ENCODE measurements at regions not wholly inside any gene's neighbourhood (a gene's known extent, or its start where the extent isn't known, plus 50 kb on each side); places are given as distances from the start of the nearest gene placed in this dataset.

DNA sequence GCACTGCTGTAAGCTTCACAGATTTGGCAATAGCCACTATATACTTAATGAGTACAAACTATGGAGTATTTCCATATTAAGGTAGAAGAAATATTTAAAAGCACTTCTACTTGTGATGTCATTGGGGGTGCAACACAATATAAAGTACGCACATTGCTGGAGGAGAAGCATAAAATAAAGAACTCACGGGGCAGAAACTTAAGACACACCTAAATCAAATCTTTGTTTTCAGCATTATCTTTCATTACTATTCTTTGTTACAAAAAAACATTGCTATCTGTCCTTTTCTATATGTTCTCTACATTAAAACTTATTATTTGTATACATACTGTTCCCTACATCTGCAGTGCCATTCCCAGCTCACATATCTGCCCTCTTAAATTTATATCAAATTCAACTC, 93.3 kb upstream of the VPREB1 start:
- Histone ChIP-seq H3K27me3 (replicated peaks; ENCODE audit: control insufficient read depth, insufficient read depth, low read length, poor library complexity, severe bottlenecking) (no peaks in the 10 kb centered on the region), H3K9me3 (ENCODE audit: control insufficient read depth, low read length) (no peaks in the 10 kb centered on the region), H3K4me1 (ENCODE audit: control insufficient read depth, insufficient read depth, low read length, poor library complexity, severe bottlenecking) (no peaks in the 10 kb centered on the region), H3K4me3 (ENCODE audit: insufficient read depth, low read depth, low read length, poor library complexity, severe bottlenecking) (no peak overlapping the region), H3K27ac (ENCODE audit: insufficient read depth, low read length, poor library complexity, severe bottlenecking) (no peak overlapping the region), H3K36me3 (ENCODE audit: control insufficient read depth, insufficient read depth, low read length) (no peaks in the 10 kb centered on the region)
- no peak for DNase-seq

DNA sequence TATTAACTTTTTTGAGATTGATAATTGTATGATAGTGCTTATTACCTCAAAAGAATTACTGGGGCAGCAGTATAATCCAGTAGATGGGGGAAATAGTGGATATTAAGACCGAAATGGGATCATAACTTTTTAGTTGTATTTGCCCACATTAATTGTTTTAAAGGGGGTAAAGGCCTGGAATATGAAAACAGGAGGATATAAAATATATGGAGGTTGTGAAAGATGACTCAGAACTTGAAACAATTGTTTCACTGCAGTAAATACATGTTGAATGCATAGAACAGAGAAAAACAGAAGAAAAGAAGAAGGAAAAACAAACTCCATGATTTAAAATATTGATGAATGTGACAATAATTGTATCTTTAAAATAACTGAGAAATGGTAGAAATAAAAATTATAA, 94.1 kb upstream of the VPREB1 start:
- Histone ChIP-seq H3K27me3 (replicated peaks; ENCODE audit: control insufficient read depth, insufficient read depth, low read length, poor library complexity, severe bottlenecking) (no peaks in the 10 kb centered on the region), H3K36me3 (ENCODE audit: control insufficient read depth, insufficient read depth, low read length) (no peaks in the 10 kb centered on the region), H3K4me1 (ENCODE audit: control insufficient read depth, insufficient read depth, low read length, poor library complexity, severe bottlenecking) (no peaks in the 10 kb centered on the region), H3K27ac (ENCODE audit: insufficient read depth, low read length, poor library complexity, severe bottlenecking) (no peak overlapping the region), H3K4me3 (ENCODE audit: insufficient read depth, low read depth, low read length, poor library complexity, severe bottlenecking) (no peak overlapping the region), H3K9me3 (ENCODE audit: control insufficient read depth, low read length) (no peaks in the 10 kb centered on the region)
- no peak for DNase-seq

GRCh38 chr22:22148905-22149304, 95.7 kb upstream of the VPREB1 start:
- DNase-seq = no peak
- Histone ChIP-seq H3K27me3 (replicated peaks; ENCODE audit: control insufficient read depth, insufficient read depth, low read length, poor library complexity, severe bottlenecking) (no peaks in the 10 kb centered on the region), H3K27ac (ENCODE audit: insufficient read depth, low read length, poor library complexity, severe bottlenecking) (no peak overlapping the region), H3K4me1 (ENCODE audit: control insufficient read depth, insufficient read depth, low read length, poor library complexity, severe bottlenecking) (no peaks in the 10 kb centered on the region), H3K4me3 (ENCODE audit: insufficient read depth, low read depth, low read length, poor library complexity, severe bottlenecking) (no peak overlapping the region), H3K9me3 (ENCODE audit: control insufficient read depth, low read length) (no peaks in the 10 kb centered on the region), H3K36me3 (ENCODE audit: control insufficient read depth, insufficient read depth, low read length) (no peaks in the 10 kb centered on the region)

DNA sequence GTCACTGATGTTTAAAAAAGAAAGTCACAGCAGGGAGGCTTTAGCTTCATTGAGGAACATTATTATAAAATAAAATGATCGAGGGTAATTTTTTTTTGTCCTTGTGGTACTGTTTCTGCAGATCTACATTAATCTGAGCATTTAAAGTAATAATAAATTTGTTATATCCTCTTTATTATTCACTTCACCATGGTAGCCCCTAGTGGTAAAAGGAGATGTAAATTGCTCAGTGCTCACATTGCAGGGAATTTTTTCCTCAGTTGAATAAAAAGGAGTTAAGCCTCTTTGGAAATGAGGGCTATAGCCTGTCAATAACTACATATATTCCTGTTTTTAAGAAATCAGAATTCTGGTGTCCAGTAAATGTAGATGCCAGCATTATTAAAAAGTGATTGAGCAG, 99.7 kb upstream of the VPREB1 start:
- no peaks in the 10 kb centered on the region for H3K36me3 ChIP-seq (ENCODE audit: control insufficient read depth, insufficient read depth, low read length)
- no peak overlapping the region for H3K27ac ChIP-seq (ENCODE audit: insufficient read depth, low read length, poor library complexity, severe bottlenecking)
- no peak overlapping the region for H3K4me3 ChIP-seq (ENCODE audit: insufficient read depth, low read depth, low read length, poor library complexity, severe bottlenecking)
- DNase-seq = no peak
- H3K27me3 ChIP-seq (replicated peaks; ENCODE audit: control insufficient read depth, insufficient read depth, low read length, poor library complexity, severe bottlenecking) = peaks cover 3% of the 10 kb centered on the region
- no peaks in the 10 kb centered on the region for H3K4me1 ChIP-seq (ENCODE audit: control insufficient read depth, insufficient read depth, low read length, poor library complexity, severe bottlenecking)
- no peaks in the 10 kb centered on the region for H3K9me3 ChIP-seq (ENCODE audit: control insufficient read depth, low read length)

- Histone ChIP-seq H3K9me3 (ENCODE audit: control insufficient read depth, low read length) (no peaks in the 10 kb centered on the region), H3K4me1 (ENCODE audit: control insufficient read depth, insufficient read depth, low read length, poor library complexity, severe bottlenecking) (no peaks in the 10 kb centered on the region), H3K27ac (ENCODE audit: insufficient read depth, low read length, poor library complexity, severe bottlenecking) (no peak overlapping the region), H3K27me3 (replicated peaks; ENCODE audit: control insufficient read depth, insufficient read depth, low read length, poor library complexity, severe bottlenecking) (peaks cover 3% of the 10 kb centered on the region), H3K36me3 (ENCODE audit: control insufficient read depth, insufficient read depth, low read length) (no peaks in the 10 kb centered on the region), H3K4me3 (ENCODE audit: insufficient read depth, low read depth, low read length, poor library complexity, severe bottlenecking) (no peak overlapping the region)
- no peak for DNase-seq
These were observed 101.1 kb upstream of the VPREB1 start for GRCh38 chr22:22143448-22143847.

DNA sequence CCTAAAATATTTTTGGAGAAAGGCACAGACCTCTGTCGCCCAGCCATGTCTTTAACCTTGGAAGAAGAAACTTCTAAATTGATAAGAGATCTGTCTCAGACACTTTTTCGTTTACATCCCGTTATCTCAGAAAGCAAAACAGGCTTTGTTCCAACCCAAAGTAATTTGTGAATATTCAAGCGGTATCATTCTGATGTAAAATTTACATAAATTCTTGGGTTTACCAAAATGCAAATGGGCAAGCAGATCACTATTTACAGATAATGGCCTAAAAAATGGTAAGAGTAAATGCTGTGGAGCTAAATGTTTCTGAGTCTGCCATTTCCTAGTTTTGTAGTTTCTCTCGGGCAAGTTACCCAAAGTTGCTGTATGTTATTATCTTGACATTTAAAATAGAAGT, 101.9 kb upstream of the VPREB1 start:
- H3K4me1 ChIP-seq (ENCODE audit: control insufficient read depth, insufficient read depth, low read length, poor library complexity, severe bottlenecking) = no peaks in the 10 kb centered on the region
- no peak overlapping the region for H3K27ac ChIP-seq (ENCODE audit: insufficient read depth, low read length, poor library complexity, severe bottlenecking)
- H3K9me3 ChIP-seq (ENCODE audit: control insufficient read depth, low read length) = no peaks in the 10 kb centered on the region
- H3K4me3 ChIP-seq (ENCODE audit: insufficient read depth, low read depth, low read length, poor library complexity, severe bottlenecking) = no peak overlapping the region
- DNase-seq = no peak
- peaks cover 3% of the 10 kb centered on the region for H3K27me3 ChIP-seq (replicated peaks; ENCODE audit: control insufficient read depth, insufficient read depth, low read length, poor library complexity, severe bottlenecking)
- no peaks in the 10 kb centered on the region for H3K36me3 ChIP-seq (ENCODE audit: control insufficient read depth, insufficient read depth, low read length)

DNA sequence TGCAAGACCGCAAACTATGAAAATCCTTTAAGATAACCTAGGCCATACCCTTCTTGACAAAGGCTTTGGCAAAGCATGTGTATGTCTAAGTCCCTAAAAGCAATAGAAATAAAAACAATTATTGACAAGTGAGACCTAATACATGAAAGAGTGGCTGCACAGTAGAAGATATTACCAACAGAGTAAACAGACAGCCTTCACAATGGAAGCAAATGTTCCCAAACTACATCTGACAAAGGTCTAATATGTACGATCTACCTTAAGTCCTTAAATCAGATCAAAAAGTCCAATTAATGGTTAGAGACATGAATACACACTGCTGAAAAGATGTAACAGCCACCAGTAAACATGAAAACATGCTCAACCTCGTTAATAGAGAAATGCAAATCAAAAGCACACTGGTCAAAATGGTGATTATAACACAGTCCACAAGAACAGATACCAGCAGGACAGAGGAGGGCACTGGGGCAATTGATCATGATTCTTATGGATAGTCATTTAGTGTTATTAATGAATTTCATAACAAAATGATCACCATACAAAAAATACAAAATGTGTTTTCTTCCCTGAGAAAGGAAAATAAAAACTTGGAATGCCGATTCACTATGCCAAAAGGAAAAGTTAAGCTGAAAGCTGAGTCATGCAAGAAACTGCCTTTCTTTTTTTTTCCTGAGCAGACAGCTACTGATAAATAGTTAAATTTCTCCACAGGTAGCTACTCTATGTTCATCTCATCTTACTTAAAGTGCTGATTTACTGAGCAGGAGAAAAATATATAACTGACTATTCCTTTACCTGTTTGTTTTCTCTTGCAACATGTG, 102.6 kb upstream of the VPREB1 start:
- no peak for DNase-seq
- H3K9me3 ChIP-seq (ENCODE audit: control insufficient read depth, low read length) = no peaks in the 10 kb centered on the region
- H3K27me3 ChIP-seq (replicated peaks; ENCODE audit: control insufficient read depth, insufficient read depth, low read length, poor library complexity, severe bottlenecking) = peaks cover 3% of the 10 kb centered on the region
- no peaks in the 10 kb centered on the region for H3K4me1 ChIP-seq (ENCODE audit: control insufficient read depth, insufficient read depth, low read length, poor library complexity, severe bottlenecking)
- H3K27ac ChIP-seq (ENCODE audit: insufficient read depth, low read length, poor library complexity, severe bottlenecking) = no peak overlapping the region
- no peak overlapping the region for H3K4me3 ChIP-seq (ENCODE audit: insufficient read depth, low read depth, low read length, poor library complexity, severe bottlenecking)
- H3K36me3 ChIP-seq (ENCODE audit: control insufficient read depth, insufficient read depth, low read length) = no peaks in the 10 kb centered on the region

- peaks cover 3% of the 10 kb centered on the region for H3K27me3 ChIP-seq (replicated peaks; ENCODE audit: control insufficient read depth, insufficient read depth, low read length, poor library complexity, severe bottlenecking)
- H3K9me3 ChIP-seq (ENCODE audit: control insufficient read depth, low read length) = no peaks in the 10 kb centered on the region
- no peak overlapping the region for H3K4me3 ChIP-seq (ENCODE audit: insufficient read depth, low read depth, low read length, poor library complexity, severe bottlenecking)
- DNase-seq = no peak
- no peaks in the 10 kb centered on the region for H3K4me1 ChIP-seq (ENCODE audit: control insufficient read depth, insufficient read depth, low read length, poor library complexity, severe bottlenecking)
- H3K36me3 ChIP-seq (ENCODE audit: control insufficient read depth, insufficient read depth, low read length) = no peaks in the 10 kb centered on the region
- H3K27ac ChIP-seq (ENCODE audit: insufficient read depth, low read length, poor library complexity, severe bottlenecking) = no peak overlapping the region
These were observed 103.6 kb upstream of the VPREB1 start for GRCh38 chr22:22141031-22141430.

GRCh38 chr22:22139364-22139763, 105.2 kb upstream of the VPREB1 start:
- H3K4me1 ChIP-seq (ENCODE audit: control insufficient read depth, insufficient read depth, low read length, poor library complexity, severe bottlenecking) = no peaks in the 10 kb centered on the region
- no peak overlapping the region for H3K27ac ChIP-seq (ENCODE audit: insufficient read depth, low read length, poor library complexity, severe bottlenecking)
- H3K4me3 ChIP-seq (ENCODE audit: insufficient read depth, low read depth, low read length, poor library complexity, severe bottlenecking) = no peak overlapping the region
- no peaks in the 10 kb centered on the region for H3K9me3 ChIP-seq (ENCODE audit: control insufficient read depth, low read length)
- no peak for DNase-seq
- H3K27me3 ChIP-seq (replicated peaks; ENCODE audit: control insufficient read depth, insufficient read depth, low read length, poor library complexity, severe bottlenecking) = peaks cover 3% of the 10 kb centered on the region
- no peaks in the 10 kb centered on the region for H3K36me3 ChIP-seq (ENCODE audit: control insufficient read depth, insufficient read depth, low read length)

DNA sequence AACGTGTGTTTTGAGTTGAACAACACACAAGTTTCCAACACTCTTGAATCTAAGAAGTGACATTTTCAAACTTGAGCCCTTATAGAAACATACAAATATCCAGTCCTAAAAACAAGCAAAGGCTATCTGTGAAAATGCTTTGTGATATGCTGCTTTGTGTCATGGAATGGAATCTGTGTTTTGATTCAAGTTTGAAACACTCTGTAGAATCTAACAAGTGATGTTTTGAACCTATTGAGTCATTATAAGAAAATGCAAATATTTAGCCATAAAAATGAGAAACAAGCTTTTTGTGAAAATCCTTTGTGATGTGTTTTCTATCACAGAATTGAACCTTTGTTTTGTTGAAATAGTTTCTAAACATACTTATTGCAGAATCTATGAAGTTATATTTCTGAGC, 105.7 kb upstream of the VPREB1 start:
- Histone ChIP-seq H3K36me3 (ENCODE audit: control insufficient read depth, insufficient read depth, low read length) (no peaks in the 10 kb centered on the region), H3K4me3 (ENCODE audit: insufficient read depth, low read depth, low read length, poor library complexity, severe bottlenecking) (no peak overlapping the region), H3K27me3 (replicated peaks; ENCODE audit: control insufficient read depth, insufficient read depth, low read length, poor library complexity, severe bottlenecking) (peaks cover 3% of the 10 kb centered on the region), H3K4me1 (ENCODE audit: control insufficient read depth, insufficient read depth, low read length, poor library complexity, severe bottlenecking) (no peaks in the 10 kb centered on the region), H3K27ac (ENCODE audit: insufficient read depth, low read length, poor library complexity, severe bottlenecking) (no peak overlapping the region), H3K9me3 (ENCODE audit: control insufficient read depth, low read length) (no peaks in the 10 kb centered on the region)
- DNase-seq = no peak

Data from effector memory CD4-positive, alpha-beta T cell (primary cell).